22Rv1 (cell line): ENCODE measurements at regions not wholly inside any gene's neighbourhood (a gene's known extent, or its start where the extent isn't known, plus 50 kb on each side); places are given as distances from the start of the nearest gene placed in this dataset.

Experiments used
- H3K27ac ChIP-seq: fragments of 450-650 bp; 2 replicates; pipeline ENCODE4 v1.5.1; 2017
- ZFX ChIP-seq: fragments of 450-650 bp; IDR thresholded peaks from 2 replicates; pipeline ENCODE4 v1.6.1; 2017; ENCODE audit warnings: antibody characterized with exemption, borderline replicate concordance
- TF ChIP-seq, protein P1 (sequence below): fragments of 450-650 bp; IDR thresholded peaks from 2 replicates; pipeline ENCODE4 v1.5.1; 2017; ENCODE audit warnings: mild to moderate bottlenecking

DNA sequence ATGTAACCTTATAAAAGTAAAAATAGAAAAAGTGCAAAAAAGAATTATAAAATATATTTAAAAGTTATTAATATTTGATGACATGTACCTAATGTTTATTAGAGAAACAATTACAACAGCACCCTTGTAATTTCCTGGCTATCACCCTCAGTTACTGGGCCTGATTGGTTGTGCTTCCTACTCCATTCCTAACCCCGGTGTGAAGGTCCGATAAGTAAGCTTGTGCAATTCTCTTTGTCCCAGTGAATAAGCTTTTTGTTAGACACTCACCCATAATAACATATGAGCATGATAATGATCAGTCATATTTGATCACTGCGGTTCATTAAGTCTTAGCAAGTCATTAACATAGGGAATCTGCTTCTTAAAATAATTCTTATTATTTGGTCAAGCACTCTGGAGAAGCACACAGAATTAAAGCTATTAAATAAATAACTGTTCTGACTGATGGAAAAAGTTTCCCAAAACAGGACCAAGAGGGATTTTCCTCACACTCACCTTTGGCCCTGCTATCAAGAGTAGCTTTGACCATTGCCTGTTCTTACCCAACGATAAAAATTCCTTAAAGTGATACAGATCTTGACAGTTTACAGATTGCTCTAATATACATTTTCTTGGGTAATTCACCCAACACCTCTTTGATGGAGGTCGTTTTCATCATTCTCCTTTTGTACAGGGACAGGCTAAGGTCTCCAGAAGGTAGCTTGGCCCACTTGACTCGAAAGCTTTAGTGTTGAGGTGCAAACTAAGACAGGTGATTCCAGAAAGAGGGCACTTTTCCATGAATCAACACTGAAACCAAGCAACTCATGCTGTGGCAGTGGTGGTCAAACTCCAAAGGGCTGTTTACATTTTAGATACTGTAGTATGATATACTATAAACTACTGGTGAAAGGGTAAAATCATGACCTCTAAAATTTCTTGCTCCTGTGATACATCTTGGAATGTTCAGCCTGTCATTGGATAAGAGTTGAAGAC is 543.0 kb upstream of the KCNMB2 start:
- no peak overlapping the region for H3K27ac ChIP-seq
- TF ChIP-seq, protein P1, sequence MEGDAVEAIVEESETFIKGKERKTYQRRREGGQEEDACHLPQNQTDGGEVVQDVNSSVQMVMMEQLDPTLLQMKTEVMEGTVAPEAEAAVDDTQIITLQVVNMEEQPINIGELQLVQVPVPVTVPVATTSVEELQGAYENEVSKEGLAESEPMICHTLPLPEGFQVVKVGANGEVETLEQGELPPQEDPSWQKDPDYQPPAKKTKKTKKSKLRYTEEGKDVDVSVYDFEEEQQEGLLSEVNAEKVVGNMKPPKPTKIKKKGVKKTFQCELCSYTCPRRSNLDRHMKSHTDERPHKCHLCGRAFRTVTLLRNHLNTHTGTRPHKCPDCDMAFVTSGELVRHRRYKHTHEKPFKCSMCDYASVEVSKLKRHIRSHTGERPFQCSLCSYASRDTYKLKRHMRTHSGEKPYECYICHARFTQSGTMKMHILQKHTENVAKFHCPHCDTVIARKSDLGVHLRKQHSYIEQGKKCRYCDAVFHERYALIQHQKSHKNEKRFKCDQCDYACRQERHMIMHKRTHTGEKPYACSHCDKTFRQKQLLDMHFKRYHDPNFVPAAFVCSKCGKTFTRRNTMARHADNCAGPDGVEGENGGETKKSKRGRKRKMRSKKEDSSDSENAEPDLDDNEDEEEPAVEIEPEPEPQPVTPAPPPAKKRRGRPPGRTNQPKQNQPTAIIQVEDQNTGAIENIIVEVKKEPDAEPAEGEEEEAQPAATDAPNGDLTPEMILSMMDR, result no peak
- TF ChIP-seq ZFX, result no peak

DNA sequence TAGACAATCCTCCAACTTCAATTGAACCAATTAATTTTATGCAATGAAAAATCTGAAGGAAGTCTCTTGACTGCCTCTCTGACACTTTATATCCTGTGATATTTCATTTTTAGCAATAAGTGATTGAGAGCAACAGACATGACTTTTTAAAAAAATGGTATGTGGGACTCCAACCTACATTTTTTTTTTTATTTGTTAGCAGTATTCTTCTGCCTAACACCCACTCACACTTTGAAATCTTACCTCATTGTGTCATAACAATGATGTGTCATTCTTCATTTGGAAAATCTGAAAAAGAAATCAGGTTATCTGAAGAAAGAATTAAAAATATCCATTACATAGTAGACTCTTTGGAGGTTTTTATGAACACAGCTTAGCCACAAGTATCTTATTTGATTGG is 541.3 kb upstream of the KCNMB2 start:
- TF ChIP-seq ZFX, result no peak
- TF ChIP-seq, protein P1, result no peak

DNA sequence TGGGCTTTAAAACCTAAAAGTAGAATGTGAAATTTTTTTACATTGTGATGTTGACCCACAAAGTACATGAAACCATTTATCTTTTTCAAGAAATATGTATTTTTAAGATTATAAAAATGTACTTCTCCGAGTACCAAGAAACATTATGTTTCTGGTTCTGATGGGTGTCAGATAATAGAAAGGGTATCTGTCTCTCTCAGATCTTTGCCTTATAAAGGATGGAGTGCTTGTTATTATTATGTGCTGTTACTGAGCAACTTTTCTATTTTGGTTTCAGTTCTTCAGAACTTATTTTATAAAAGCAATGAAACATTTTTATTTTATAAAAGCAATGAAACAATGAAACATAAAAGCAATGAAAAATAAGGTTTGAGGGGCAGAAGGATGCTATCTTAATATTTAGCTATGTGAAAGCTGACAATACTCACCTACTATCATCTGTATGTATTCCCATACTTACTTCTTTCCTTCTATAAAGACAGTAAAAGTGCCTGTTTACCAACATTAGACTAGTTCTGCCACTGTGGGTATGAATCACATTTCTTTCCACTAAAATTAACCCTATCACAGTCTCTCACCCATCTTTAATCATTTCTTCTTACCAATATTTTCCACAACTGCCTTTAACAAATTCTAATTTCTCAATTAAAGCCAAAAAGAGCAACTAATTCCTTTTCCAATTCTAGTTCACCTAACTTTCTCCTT is 540.7 kb upstream of the KCNMB2 start:
- H3K27ac ChIP-seq, result no peak overlapping the region
- TF ChIP-seq, protein P1, result no peak
- TF ChIP-seq ZFX, result no peak

More for the DNA sequence above, 541.3 kb upstream of the KCNMB2 start:
- no peak overlapping the region for H3K27ac ChIP-seq

GRCh38 chr3:178001670-178002101 is 534.5 kb upstream of the KCNMB2 start:
- no peak overlapping the region for H3K27ac ChIP-seq
- TF ChIP-seq, protein P1, result no peak
- TF ChIP-seq ZFX, result no peak

DNA sequence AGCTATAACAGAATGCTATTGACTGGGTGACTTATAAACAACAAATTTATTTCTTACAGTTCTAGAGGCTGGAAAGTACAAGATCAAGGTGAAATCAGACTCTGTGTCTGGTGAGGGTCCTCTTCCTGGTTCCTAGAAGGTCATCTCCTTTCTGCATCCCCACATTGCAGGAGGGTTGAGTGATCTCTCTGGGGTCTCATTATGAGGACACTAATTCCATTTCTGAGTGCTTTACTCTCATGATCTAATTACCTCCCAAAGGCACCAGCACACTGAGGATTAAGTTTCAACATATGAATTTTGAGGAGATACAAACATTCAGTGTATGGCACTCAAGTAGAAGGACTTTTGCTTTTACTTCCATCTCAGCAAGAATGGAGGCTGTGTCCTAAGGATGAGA is 534.1 kb upstream of the KCNMB2 start:
- TF ChIP-seq, protein P1, result no peak
- no peak for TF ChIP-seq ZFX
- H3K27ac ChIP-seq, result no peak overlapping the region

DNA sequence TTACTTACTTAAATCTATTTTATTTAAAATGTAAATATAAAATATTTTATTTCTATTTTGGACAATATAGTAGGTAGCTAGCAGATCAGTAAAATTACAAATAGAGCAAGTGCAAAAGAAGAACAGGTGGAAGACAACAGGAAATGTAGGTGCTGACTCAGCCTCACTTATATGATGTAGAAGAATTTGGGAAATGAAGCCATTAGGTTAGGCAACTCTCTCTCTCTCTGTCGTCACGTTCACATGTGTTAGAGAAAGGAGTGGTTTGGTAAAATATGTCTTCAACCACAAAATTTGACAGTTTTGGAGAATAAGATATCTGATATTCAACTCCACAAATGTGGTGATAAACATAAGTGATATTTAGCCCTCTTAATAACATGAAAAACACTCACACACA is 532.5 kb upstream of the KCNMB2 start:
- TF ChIP-seq, protein P1, result no peak
- no peak for TF ChIP-seq ZFX
- no peak overlapping the region for H3K27ac ChIP-seq

- no peak for TF ChIP-seq ZFX
- TF ChIP-seq, protein P1, result no peak
- no peak overlapping the region for H3K27ac ChIP-seq
Measured at GRCh38 chr3:178005961-178006360, 530.3 kb upstream of the KCNMB2 start.
